ENCODE measurements at regions not wholly inside any gene's neighbourhood (a gene's known extent, or its start where the extent isn't known, plus 50 kb on each side); places are given as distances from the start of the nearest gene placed in this dataset.
"Not testable (repeated sequence)": the region's sequence is repeated elsewhere in the genome, so short reads cannot be mapped to it uniquely, and the experiment has no call there.

GRCh38 chr3:165624761-165625160 lies 212.5 kb downstream of the BCHE start:
- DNase-seq (ENCODE audit: low read depth) = no peak

GRCh38 chr3:165622356-165622755 lies 214.9 kb downstream of the BCHE start:
- DNase-seq (ENCODE audit: low read depth) = no peak

GRCh38 chr3:165619069-165619468 lies 218.2 kb downstream of the BCHE start:
- DNase-seq (ENCODE audit: low read depth) = no peak

GRCh38 chr3:165617134-165617533 lies 220.1 kb downstream of the BCHE start:
- DNase-seq (ENCODE audit: low read depth) = no peak

GRCh38 chr3:165614337-165614736 lies 222.9 kb downstream of the BCHE start:
- DNase-seq (ENCODE audit: low read depth) = no peak

GRCh38 chr3:165613014-165613413 lies 224.2 kb downstream of the BCHE start:
- no peak for DNase-seq (ENCODE audit: low read depth)

- DNase-seq (ENCODE audit: low read depth) = no peak
Observed at GRCh38 chr3:165607221-165607620, 230.0 kb downstream of the BCHE start.

GRCh38 chr3:165603196-165603595 lies 234.0 kb downstream of the BCHE start:
- DNase-seq (ENCODE audit: low read depth) = no peak

- DNase-seq (ENCODE audit: low read depth) = not testable (repeated sequence)
Observed at GRCh38 chr3:165572566-165572965, 264.7 kb downstream of the BCHE start.

GRCh38 chr3:165568907-165569462 lies 268.2 kb downstream of the BCHE start:
- no peak for DNase-seq (ENCODE audit: low read depth)

- DNase-seq (ENCODE audit: low read depth) = no peak
Observed at GRCh38 chr3:165555785-165556184, 281.4 kb downstream of the BCHE start.

- DNase-seq (ENCODE audit: low read depth) = no peak
Observed at GRCh38 chr3:165553371-165553770, 283.9 kb downstream of the BCHE start.

GRCh38 chr3:165549665-165550064 lies 287.6 kb downstream of the BCHE start:
- DNase-seq (ENCODE audit: low read depth) = no peak

GRCh38 chr3:165549037-165549436 lies 288.2 kb downstream of the BCHE start:
- DNase-seq (ENCODE audit: low read depth) = no peak

- DNase-seq (ENCODE audit: low read depth) = no peak
Observed at GRCh38 chr3:165545059-165545458, 292.2 kb downstream of the BCHE start.

- DNase-seq (ENCODE audit: low read depth) = no peak
Observed at GRCh38 chr3:165544432-165544831, 292.8 kb downstream of the BCHE start.

- no peak for DNase-seq (ENCODE audit: low read depth)
Observed at GRCh38 chr3:165538166-165538565, 299.1 kb downstream of the BCHE start.

GRCh38 chr3:165532851-165533250 lies 304.4 kb downstream of the BCHE start:
- no peak for DNase-seq (ENCODE audit: low read depth)

- no peak for DNase-seq (ENCODE audit: low read depth)
Observed at GRCh38 chr3:165529451-165529850, 307.8 kb downstream of the BCHE start.

GRCh38 chr3:165526367-165526766 lies 310.9 kb downstream of the BCHE start:
- DNase-seq (ENCODE audit: low read depth) = no peak

GRCh38 chr3:165523801-165524200 lies 313.4 kb downstream of the BCHE start:
- no peak for DNase-seq (ENCODE audit: low read depth)

- DNase-seq (ENCODE audit: low read depth) = no peak
Observed at GRCh38 chr3:165522386-165522785, 314.8 kb downstream of the BCHE start.

- no peak for DNase-seq (ENCODE audit: low read depth)
Observed at GRCh38 chr3:165521131-165521871, 315.9 kb downstream of the BCHE start.

GRCh38 chr3:165519687-165520086 lies 317.5 kb downstream of the BCHE start:
- DNase-seq (ENCODE audit: low read depth) = no peak
